Keratinocyte (primary cell): ENCODE measurements at regions not wholly inside any gene's neighbourhood (a gene's known extent, or its start where the extent isn't known, plus 50 kb on each side); places are given as distances from the start of the nearest gene placed in this dataset.

Source experiments
- DNase-seq: peaks from one replicate; pipeline ENCODE4 v3.0.0-alpha.2; 2011; ENCODE audit warnings: low read depth, missing footprints, low spot score
- FAIRE-seq: peaks from 2 replicates; lab custom pipeline; 2011; peaks lifted over from hg19 to GRCh38; lab: Jason Lieb, UNC
- H2AFZ ChIP-seq: 2 replicates; pipeline ENCODE4 v1.6.0; 2012; ENCODE audit warnings: low read length, control low read depth, inconsistent platforms; ENCODE audit not compliant: control insufficient read depth
- H3K27ac ChIP-seq: 2 replicates; pipeline ENCODE4 v1.5.1; 2011; ENCODE audit warnings: low read length; ENCODE audit not compliant: control insufficient read depth, insufficient read depth
- H3K27me3 ChIP-seq: 3 replicates; pipeline ENCODE4 v1.6.0; 2011; ENCODE audit warnings: low read length; ENCODE audit not compliant: control insufficient read depth, insufficient read depth; ENCODE audit errors: extremely low read depth
- H3K36me3 ChIP-seq, 2 experiments: 2 replicates in 1 of 2; 3 replicates in 1 of 2; pipeline ENCODE4 v1.5.1; 2011; ENCODE audit warnings: low read length in 2 of 2, mild to moderate bottlenecking in 1 of 2; ENCODE audit not compliant: control insufficient read depth in 2 of 2, insufficient read depth in 2 of 2; ENCODE audit errors: extremely low read depth in 1 of 2
- H3K4me1 ChIP-seq: 3 replicates; pipeline ENCODE4 v1.5.1; 2011; ENCODE audit warnings: low read length; ENCODE audit not compliant: control insufficient read depth, insufficient read depth; ENCODE audit errors: extremely low read depth
- H3K4me2 ChIP-seq: 3 replicates; pipeline ENCODE4 v1.6.0; 2011; ENCODE audit warnings: low read depth, low read length; ENCODE audit not compliant: control insufficient read depth, insufficient read depth; ENCODE audit errors: extremely low read depth
- H3K4me3 ChIP-seq, 3 experiments: fragments of 200-600 bp in 1 of 3; sonication (generic) in 1 of 3; 2 replicates in 2 of 3; 3 replicates in 1 of 3; pipeline ENCODE4 v1.5.1; 2011 to 2016; ENCODE audit warnings: low read length in 3 of 3, mild to moderate bottlenecking in 3 of 3, control low read depth in 2 of 3, inconsistent platforms in 1 of 3, low read depth in 1 of 3, mixed read lengths in 1 of 3, mixed run types in 1 of 3, moderate library complexity in 1 of 3; ENCODE audit not compliant: control insufficient read depth in 2 of 3, insufficient read depth in 2 of 3; ENCODE audit errors: extremely low read depth in 1 of 3
- H3K79me2 ChIP-seq: 2 replicates; pipeline ENCODE4 v1.6.0; 2012; ENCODE audit warnings: low read length; ENCODE audit not compliant: control insufficient read depth, insufficient read depth
- H3K9ac ChIP-seq: 3 replicates; pipeline ENCODE4 v1.6.0; 2011; ENCODE audit warnings: low read length; ENCODE audit not compliant: control insufficient read depth, insufficient read depth; ENCODE audit errors: extremely low read depth
- H3K9me1 ChIP-seq: 3 replicates; pipeline ENCODE4 v1.6.0; 2011; ENCODE audit warnings: low read length; ENCODE audit not compliant: control insufficient read depth, insufficient read depth; ENCODE audit errors: extremely low read depth
- H3K9me3 ChIP-seq: 2 replicates; pipeline ENCODE4 v1.5.1; 2012; ENCODE audit warnings: low read depth, low read length; ENCODE audit not compliant: control insufficient read depth
- H4K20me1 ChIP-seq: 3 replicates; pipeline ENCODE4 v1.6.0; 2011; ENCODE audit warnings: low read length; ENCODE audit not compliant: control insufficient read depth, insufficient read depth; ENCODE audit errors: extremely low read depth
- EZH2 ChIP-seq: IDR thresholded peaks from one replicate; pipeline ENCODE4 v1.6.1; 2012; ENCODE audit warnings: inconsistent platforms, mild to moderate bottlenecking, low read length, moderate library complexity
- dilution Hi-C: fragments of 300-500 bp; cut with MboI; formaldehyde crosslinking; loops from one replicate; pipeline ENCODE4 v1.7.0; 2020; ENCODE audit warnings: low sequenced_read_pairs; ENCODE audit not compliant: extremely low pct_ligation_motif_present
- TF ChIP-seq, protein P1 (sequence below), 3 experiments: IDR thresholded peaks in 1 of 3; conservative IDR thresholded peaks in 1 of 3; optimal IDR thresholded peaks in 1 of 3; 2 replicates in 2 of 3; 3 replicates in 1 of 3; pipeline versions ENCODE3 to v1.5.1; 2011; ENCODE audit warnings: low read length in 3 of 3, mild to moderate bottlenecking in 3 of 3, moderate library complexity in 2 of 3, control low read depth in 1 of 3, inconsistent platforms in 1 of 3; ENCODE audit not compliant: insufficient read depth in 2 of 3; ENCODE audit errors: extremely low read depth in 1 of 3

DNA sequence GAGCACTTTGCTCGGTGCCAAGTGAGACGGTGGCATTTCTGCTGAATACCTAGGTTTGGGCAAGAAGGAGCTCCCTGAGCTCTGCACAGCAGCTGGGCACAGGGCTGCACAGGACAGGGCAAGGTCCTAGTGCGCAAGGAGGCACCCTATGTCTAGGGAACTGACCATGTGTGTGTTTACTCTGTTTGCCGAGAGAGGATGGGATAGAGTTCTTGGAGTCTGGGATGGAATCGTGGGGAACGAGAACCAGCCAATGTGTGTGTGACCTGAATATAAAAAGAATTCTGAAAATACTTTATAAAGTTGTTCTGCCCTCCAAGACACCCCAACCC lies 179.5 kb upstream of the NECTIN1 start:
- H3K9me3 ChIP-seq, result no peaks in the 10 kb centered on the region
- H3K79me2 ChIP-seq, result no peaks in the 10 kb centered on the region
- no peak overlapping the region for H3K27ac ChIP-seq
- FAIRE-seq (no peak), DNase-seq (no peak)
- no peaks in the 10 kb centered on the region for H3K4me1 ChIP-seq
- no peak overlapping the region for H3K4me2 ChIP-seq
- no peaks in the 10 kb centered on the region for H4K20me1 ChIP-seq
- no peak overlapping the region for H2AFZ ChIP-seq
- no peak for TF ChIP-seq EZH2
- TF ChIP-seq, protein P1, sequence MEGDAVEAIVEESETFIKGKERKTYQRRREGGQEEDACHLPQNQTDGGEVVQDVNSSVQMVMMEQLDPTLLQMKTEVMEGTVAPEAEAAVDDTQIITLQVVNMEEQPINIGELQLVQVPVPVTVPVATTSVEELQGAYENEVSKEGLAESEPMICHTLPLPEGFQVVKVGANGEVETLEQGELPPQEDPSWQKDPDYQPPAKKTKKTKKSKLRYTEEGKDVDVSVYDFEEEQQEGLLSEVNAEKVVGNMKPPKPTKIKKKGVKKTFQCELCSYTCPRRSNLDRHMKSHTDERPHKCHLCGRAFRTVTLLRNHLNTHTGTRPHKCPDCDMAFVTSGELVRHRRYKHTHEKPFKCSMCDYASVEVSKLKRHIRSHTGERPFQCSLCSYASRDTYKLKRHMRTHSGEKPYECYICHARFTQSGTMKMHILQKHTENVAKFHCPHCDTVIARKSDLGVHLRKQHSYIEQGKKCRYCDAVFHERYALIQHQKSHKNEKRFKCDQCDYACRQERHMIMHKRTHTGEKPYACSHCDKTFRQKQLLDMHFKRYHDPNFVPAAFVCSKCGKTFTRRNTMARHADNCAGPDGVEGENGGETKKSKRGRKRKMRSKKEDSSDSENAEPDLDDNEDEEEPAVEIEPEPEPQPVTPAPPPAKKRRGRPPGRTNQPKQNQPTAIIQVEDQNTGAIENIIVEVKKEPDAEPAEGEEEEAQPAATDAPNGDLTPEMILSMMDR (optimal IDR thresholded peaks at IDR 0.05 in 1 of 3, IDR thresholded peaks at IDR 0.05 in 1 of 3, conservative IDR thresholded peaks at IDR 0.05 in 1 of 3; ENCODE audit: extremely low read depth in 1 of 3, insufficient read depth in 2 of 3, low read length in 3 of 3), result no peak
- H3K27me3 ChIP-seq, result peaks cover 61% of the 10 kb centered on the region
- H3K9ac ChIP-seq, result no peak overlapping the region
- H3K36me3 ChIP-seq, result no peaks in the 10 kb centered on the region
- no peaks in the 10 kb centered on the region for H3K9me1 ChIP-seq
- H3K4me3 ChIP-seq, result no peak overlapping the region
- dilution Hi-C loops, result no loop called here

DNA sequence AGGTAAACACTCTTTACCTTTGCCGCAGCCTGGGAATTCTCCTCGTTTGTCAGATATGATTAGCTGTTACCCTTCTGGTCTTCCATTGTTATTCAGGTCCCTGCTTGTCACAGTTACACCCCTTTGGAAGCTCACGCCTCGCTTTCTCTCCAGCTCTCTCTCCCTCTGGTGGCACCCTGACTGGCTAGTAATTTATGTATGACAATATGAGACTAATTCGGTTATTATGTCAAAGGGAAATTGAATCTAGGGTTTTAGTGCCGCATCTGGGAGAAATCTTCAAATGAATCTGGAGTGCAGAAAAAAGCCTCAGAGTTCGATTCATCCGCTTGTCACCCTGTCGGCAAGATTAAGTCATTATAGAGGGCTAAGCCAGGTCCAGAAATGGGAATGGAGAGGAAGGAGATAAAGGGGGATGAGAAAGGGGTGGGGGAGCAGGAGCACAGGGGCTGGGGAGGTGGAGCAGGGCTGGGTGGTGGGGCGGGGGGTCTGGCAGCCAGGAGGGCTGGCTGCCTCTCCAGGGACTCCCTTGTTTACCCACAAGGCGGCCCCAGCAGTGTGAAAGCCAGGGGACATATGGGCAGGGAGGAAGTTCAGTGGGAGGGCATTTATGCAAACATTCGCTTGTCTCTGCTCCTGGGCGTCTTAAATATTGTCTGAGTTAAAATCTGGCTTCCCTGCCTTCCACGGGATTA lies 179.0 kb upstream of the NECTIN1 start:
- Histone ChIP-seq H3K4me3 (no peak overlapping the region), H3K4me2 (no peak overlapping the region), H3K9me3 (no peaks in the 10 kb centered on the region), H3K4me1 (no peaks in the 10 kb centered on the region), H3K27me3 (peaks cover 61% of the 10 kb centered on the region), H3K79me2 (no peaks in the 10 kb centered on the region), H3K36me3 (no peaks in the 10 kb centered on the region), H3K9ac (no peak overlapping the region), H4K20me1 (no peaks in the 10 kb centered on the region), H2AFZ (no peak overlapping the region), H3K27ac (no peak overlapping the region), H3K9me1 (no peaks in the 10 kb centered on the region)
- no peak for TF ChIP-seq EZH2
- TF ChIP-seq, protein P1 (optimal IDR thresholded peaks at IDR 0.05 in 1 of 3, IDR thresholded peaks at IDR 0.05 in 1 of 3, conservative IDR thresholded peaks at IDR 0.05 in 1 of 3; ENCODE audit: extremely low read depth in 1 of 3, insufficient read depth in 2 of 3, low read length in 3 of 3), result no peak
- FAIRE-seq, result no peak
- dilution Hi-C loops, result no loop called here
- DNase-seq, result no peak
